GM21529 (cell line): ENCODE measurements at regions not wholly inside any gene's neighbourhood (a gene's known extent, or its start where the extent isn't known, plus 50 kb on each side); places are given as distances from the start of the nearest gene placed in this dataset.
"Not testable (repeated sequence)": the region's sequence is repeated elsewhere in the genome, so short reads cannot be mapped to it uniquely, and the experiment has no call there.

Source experiments
- ATAC-seq: cut with Tn5 transposase; IDR thresholded peaks from one replicate; pipeline ENCODE4 v1.9.1; 2021; ENCODE audit not compliant: unreplicated experiment

- no peak for ATAC-seq
Measured at GRCh38 chr10:64771253-64772050, 1250.3 kb downstream of the REEP3 start.

- no peak for ATAC-seq
Measured at GRCh38 chr10:64773357-64773756, 1252.2 kb downstream of the REEP3 start.

- ATAC-seq: not testable (repeated sequence)
Measured at GRCh38 chr10:64784451-64784850, 1263.2 kb downstream of the REEP3 start.

- ATAC-seq: no peak
Measured at GRCh38 chr10:64785816-64786215, 1264.6 kb downstream of the REEP3 start.

- no peak for ATAC-seq
Measured at GRCh38 chr10:64786989-64787388, 1265.8 kb downstream of the REEP3 start.

GRCh38 chr10:64795847-64796246, 1274.6 kb downstream of the REEP3 start:
- ATAC-seq: no peak

GRCh38 chr10:64798297-64798696, 1277.1 kb downstream of the REEP3 start:
- ATAC-seq: no peak

- ATAC-seq: not testable (repeated sequence)
Measured at GRCh38 chr10:64808233-64808632, 1287.0 kb downstream of the REEP3 start.

GRCh38 chr10:64810046-64810445, 1288.8 kb downstream of the REEP3 start:
- not testable (repeated sequence) for ATAC-seq

- ATAC-seq: no peak
Measured at GRCh38 chr10:64813391-64813790, 1292.2 kb downstream of the REEP3 start.

- ATAC-seq: no peak
Measured at GRCh38 chr10:64814201-64814600, 1293.0 kb downstream of the REEP3 start.

- ATAC-seq: no peak
Measured at GRCh38 chr10:64829888-64830412, 1308.7 kb downstream of the REEP3 start.

GRCh38 chr10:64830869-64831268, 1309.7 kb downstream of the REEP3 start:
- no peak for ATAC-seq

GRCh38 chr10:64840341-64840740, 1319.1 kb downstream of the REEP3 start:
- ATAC-seq: no peak

- no peak for ATAC-seq
Measured at GRCh38 chr10:64846700-64847099, 1325.5 kb downstream of the REEP3 start.

- no peak for ATAC-seq
Measured at GRCh38 chr10:64855941-64856340, 1334.7 kb downstream of the REEP3 start.

GRCh38 chr10:64859911-64860310, 1338.7 kb downstream of the REEP3 start:
- no peak for ATAC-seq

GRCh38 chr10:64863836-64864235, 1342.6 kb downstream of the REEP3 start:
- ATAC-seq: no peak

GRCh38 chr10:64867501-64867962, 1346.3 kb downstream of the REEP3 start:
- no peak for ATAC-seq

GRCh38 chr10:64873088-64873487, 1351.9 kb downstream of the REEP3 start:
- ATAC-seq: no peak

- ATAC-seq: no peak
Measured at GRCh38 chr10:64873959-64874358, 1352.8 kb downstream of the REEP3 start.

- no peak for ATAC-seq
Measured at GRCh38 chr10:64880546-64880945, 1359.3 kb downstream of the REEP3 start.

- ATAC-seq: no peak
Measured at GRCh38 chr10:64881257-64881656, 1360.1 kb downstream of the REEP3 start.
